ENCODE measurements at regions not wholly inside any gene's neighbourhood (a gene's known extent, or its start where the extent isn't known, plus 50 kb on each side); places are given as distances from the start of the nearest gene placed in this dataset.

DNA sequence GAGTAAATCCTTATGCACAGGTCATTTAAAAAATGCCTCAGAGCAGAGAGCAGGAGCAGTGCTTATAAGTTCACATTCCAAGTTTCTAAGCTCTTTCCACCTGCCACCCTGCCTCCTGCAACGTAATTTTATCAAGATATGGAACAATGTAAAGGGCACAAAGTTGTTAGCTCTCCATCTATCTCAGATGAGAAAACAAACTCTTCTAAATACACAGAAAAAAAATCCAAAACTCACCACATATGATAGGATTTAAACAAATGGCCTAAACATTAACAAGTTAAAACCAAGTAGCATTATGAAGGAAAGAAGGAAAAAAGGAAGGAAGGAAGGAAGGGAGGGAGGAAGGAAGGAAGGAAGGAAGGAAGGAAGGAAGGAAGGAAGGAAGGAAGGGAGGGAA is 1132.8 kb downstream of the GRM8 start:
- no peak for TF ChIP-seq CTCF (IDR thresholded peaks at IDR 0.05)
- H3K36me3 Mint-ChIP-seq (ENCODE audit: low read depth): no peaks in the 10 kb centered on the region
- Histone ChIP-seq H3K27ac (ENCODE audit: low read depth in 1 of 2, low read length in 2 of 2) (no peak overlapping the region), H3K4me3 (ENCODE audit: low read length) (no peak overlapping the region), H3K27me3 (ENCODE audit: control insufficient read depth in 1 of 2, insufficient read depth in 2 of 2, low read length in 2 of 2) (no peaks in the 10 kb centered on the region), H3K4me1 (ENCODE audit: insufficient read depth, low read length) (no peaks in the 10 kb centered on the region), H3K9me3 (ENCODE audit: control insufficient read depth in 1 of 2, insufficient read depth in 1 of 2, low read length in 2 of 2) (peaks cover 0 to 7% of the 10 kb centered on the region in 2 experiments), H3K36me3 (ENCODE audit: insufficient read depth, low read length) (no peaks in the 10 kb centered on the region)
- H3K9me3 Mint-ChIP-seq: peaks cover 5% of the 10 kb centered on the region
- CTCF ChIA-PET: no interaction called here
- POLR2A ChIA-PET: no interaction called here
- H3K4me3 Mint-ChIP-seq: no peak overlapping the region
- H3K4me1 Mint-ChIP-seq (ENCODE audit: low read depth): no peaks in the 10 kb centered on the region
- intact Hi-C loops (cut with DNase I, micrococcal nuclease): no loop called here
- ATAC-seq (ENCODE audit: poor library complexity) (no peak), DNase-seq (no peak)
- H3K27me3 Mint-ChIP-seq: no peaks in the 10 kb centered on the region
- no peak overlapping the region for H3K27ac Mint-ChIP-seq

GRCh38 chr7:126103582-126103981 is 1149.2 kb downstream of the GRM8 start:
- intact Hi-C loops (cut with DNase I, micrococcal nuclease): no loop called here
- Histone ChIP-seq H3K4me1 (ENCODE audit: insufficient read depth, low read length) (no peaks in the 10 kb centered on the region), H3K36me3 (ENCODE audit: insufficient read depth, low read length) (no peaks in the 10 kb centered on the region), H3K9me3 (ENCODE audit: control insufficient read depth in 1 of 2, insufficient read depth in 1 of 2, low read length in 2 of 2) (peaks cover 3 to 5% of the 10 kb centered on the region in 2 experiments), H3K27me3 (ENCODE audit: control insufficient read depth in 1 of 2, insufficient read depth in 2 of 2, low read length in 2 of 2) (no peaks in the 10 kb centered on the region), H3K4me3 (ENCODE audit: low read length) (no peak overlapping the region), H3K27ac (ENCODE audit: low read depth in 1 of 2, low read length in 2 of 2) (no peak overlapping the region)
- CTCF ChIA-PET: no interaction called here
- TF ChIP-seq CTCF (IDR thresholded peaks at IDR 0.05): no peak
- DNase-seq: no peak
- H3K4me3 Mint-ChIP-seq: no peak overlapping the region
- no peaks in the 10 kb centered on the region for H3K27me3 Mint-ChIP-seq
- no peak for ATAC-seq (ENCODE audit: poor library complexity)
- H3K27ac Mint-ChIP-seq: no peak overlapping the region
- POLR2A ChIA-PET: no interaction called here
- peaks cover 7% of the 10 kb centered on the region for H3K9me3 Mint-ChIP-seq
- no peaks in the 10 kb centered on the region for H3K4me1 Mint-ChIP-seq (ENCODE audit: low read depth)
- no peaks in the 10 kb centered on the region for H3K36me3 Mint-ChIP-seq (ENCODE audit: low read depth)

DNA sequence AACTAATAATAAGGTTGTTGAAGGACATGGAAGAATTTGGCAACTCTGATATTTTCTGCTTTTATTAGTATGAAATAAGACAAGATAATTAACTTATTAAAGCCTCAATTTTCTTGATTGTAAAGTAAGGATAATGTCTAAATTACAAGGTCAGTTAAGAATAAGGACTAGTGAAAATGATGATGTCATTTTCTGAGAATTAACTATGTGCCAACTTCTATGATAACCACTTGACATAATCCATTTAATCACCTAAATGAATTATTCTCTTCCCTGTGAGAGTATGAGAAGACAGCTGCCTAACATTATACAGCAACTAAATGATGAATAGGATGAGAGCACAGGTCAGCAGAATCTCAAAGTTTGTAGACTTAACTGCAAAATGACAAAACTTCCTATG is 1153.4 kb upstream of the POT1 start:
- Histone ChIP-seq H3K4me3 (ENCODE audit: low read length) (no peak overlapping the region), H3K36me3 (ENCODE audit: insufficient read depth, low read length) (no peaks in the 10 kb centered on the region), H3K9me3 (ENCODE audit: control insufficient read depth in 1 of 2, insufficient read depth in 1 of 2, low read length in 2 of 2) (peaks cover 0 to 5% of the 10 kb centered on the region in 2 experiments), H3K27me3 (ENCODE audit: control insufficient read depth in 1 of 2, insufficient read depth in 2 of 2, low read length in 2 of 2) (no peaks in the 10 kb centered on the region), H3K27ac (ENCODE audit: low read depth in 1 of 2, low read length in 2 of 2) (no peak overlapping the region), H3K4me1 (ENCODE audit: insufficient read depth, low read length) (no peaks in the 10 kb centered on the region)
- intact Hi-C loops (cut with DNase I, micrococcal nuclease): no loop called here
- peaks cover 18% of the 10 kb centered on the region for H3K9me3 Mint-ChIP-seq
- ATAC-seq (ENCODE audit: poor library complexity): no peak
- POLR2A ChIA-PET: no interaction called here
- no peak overlapping the region for H3K27ac Mint-ChIP-seq
- H3K4me3 Mint-ChIP-seq: no peak overlapping the region
- H3K4me1 Mint-ChIP-seq (ENCODE audit: low read depth): no peaks in the 10 kb centered on the region
- DNase-seq: no peak
- no peaks in the 10 kb centered on the region for H3K36me3 Mint-ChIP-seq (ENCODE audit: low read depth)
- TF ChIP-seq CTCF (IDR thresholded peaks at IDR 0.05): no peak
- H3K27me3 Mint-ChIP-seq: no peaks in the 10 kb centered on the region
- CTCF ChIA-PET: no interaction called here

All from CD4-positive, alpha-beta T cell (primary cell).